ENCODE measurements at regions not wholly inside any gene's neighbourhood (a gene's known extent, or its start where the extent isn't known, plus 50 kb on each side); places are given as distances from the start of the nearest gene placed in this dataset.

GRCh38 chr3:101146946-101147345, 153.7 kb upstream of the ABI3BP start:
- TF ChIP-seq EZH2 (IDR thresholded peaks at IDR 0.05) (no peak), POLR2AphosphoS5 (IDR thresholded peaks at IDR 0.05; ENCODE audit: borderline replicate concordance, low read depth, low read length) (no peak)

Data from SK-N-MC (cell line).